ENCODE measurements at regions not wholly inside any gene's neighbourhood (a gene's known extent, or its start where the extent isn't known, plus 50 kb on each side); places are given as distances from the start of the nearest gene placed in this dataset.
"Not testable (repeated sequence)": the region's sequence is repeated elsewhere in the genome, so short reads cannot be mapped to it uniquely, and the experiment has no call there.

GRCh38 chr21:9246481-9247289 lies 1274.7 kb upstream of the TPTE start:
- not testable (repeated sequence) for TF ChIP-seq CTCF (IDR thresholded peaks at IDR 0.05; ENCODE audit: borderline replicate concordance, extremely low read depth, low read length, poor library complexity, severe bottlenecking); EZH2 (IDR thresholded peaks at IDR 0.05; ENCODE audit: borderline replicate concordance, low read depth, low read length, severe bottlenecking)
